ENCODE measurements at regions not wholly inside any gene's neighbourhood (a gene's known extent, or its start where the extent isn't known, plus 50 kb on each side); places are given as distances from the start of the nearest gene placed in this dataset.

- TF ChIP-seq CTCF (IDR thresholded peaks at IDR 0.05): no peak
- TF ChIP-seq POLR2A (IDR thresholded peaks at IDR 0.05): no peak
Measured at GRCh38 chr7:46360296-46360695, 439.2 kb upstream of the IGFBP3 start.

Data from adrenal gland (tissue), 5 donors.